ENCODE measurements at regions not wholly inside any gene's neighbourhood (a gene's known extent, or its start where the extent isn't known, plus 50 kb on each side); places are given as distances from the start of the nearest gene placed in this dataset.

DNA sequence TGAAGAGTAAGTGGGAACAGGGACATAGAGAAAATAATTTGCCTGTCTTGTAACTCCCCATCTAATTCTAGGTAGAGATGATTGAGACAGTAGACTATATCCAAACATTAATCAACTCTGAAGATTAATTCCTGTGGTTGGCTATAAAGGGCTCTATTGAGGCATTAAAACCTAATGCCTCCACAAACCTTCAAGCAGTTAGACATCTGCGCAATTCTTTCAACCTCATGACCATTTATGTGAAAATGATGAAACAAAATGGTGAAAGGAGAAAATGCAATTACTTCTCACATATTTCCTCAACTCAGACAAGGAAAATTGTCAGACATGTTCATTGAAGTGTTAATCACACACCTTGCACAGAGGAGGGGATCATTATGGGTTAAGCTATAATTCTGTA, 164.5 kb upstream of the MYT1L start:
- Histone ChIP-seq H3K9ac (ENCODE audit: extremely low read depth, low read length, poor library complexity, severe bottlenecking) (no peak overlapping the region), H3K27me3 (ENCODE audit: control insufficient read depth, insufficient read depth, low read length, poor library complexity, severe bottlenecking) (no peaks in the 10 kb centered on the region), H3K4me3 (ENCODE audit: low read length) (no peak overlapping the region), H3K36me3 (ENCODE audit: control insufficient read depth, insufficient read depth, low read length) (no peaks in the 10 kb centered on the region), H3K4me1 (ENCODE audit: control insufficient read depth, insufficient read depth, low read length) (no peaks in the 10 kb centered on the region), H3K9me3 (ENCODE audit: control insufficient read depth, low read length) (no peaks in the 10 kb centered on the region), H3K27ac (ENCODE audit: low read depth, low read length) (no peak overlapping the region)
- Mint-ChIP-seq H3K27ac (no peak overlapping the region), H3K36me3 (ENCODE audit: low read depth) (no peaks in the 10 kb centered on the region), H3K4me1 (no peaks in the 10 kb centered on the region), H3K4me3 (no peak overlapping the region), H3K27me3 (ENCODE audit: insufficient read depth) (no peaks in the 10 kb centered on the region), H3K9me3 (peaks cover 2% of the 10 kb centered on the region)
- WGBS, 2 experiments (ENCODE audit: insufficient coverage in 1 of 2, insufficient read length in 1 of 2) = 100% methylated on average over 1 of the region's 1 CpG; no CpG with 5 or more reads in 1 of the 2 experiments
- no peak for DNase-seq
- TF ChIP-seq, protein P1, sequence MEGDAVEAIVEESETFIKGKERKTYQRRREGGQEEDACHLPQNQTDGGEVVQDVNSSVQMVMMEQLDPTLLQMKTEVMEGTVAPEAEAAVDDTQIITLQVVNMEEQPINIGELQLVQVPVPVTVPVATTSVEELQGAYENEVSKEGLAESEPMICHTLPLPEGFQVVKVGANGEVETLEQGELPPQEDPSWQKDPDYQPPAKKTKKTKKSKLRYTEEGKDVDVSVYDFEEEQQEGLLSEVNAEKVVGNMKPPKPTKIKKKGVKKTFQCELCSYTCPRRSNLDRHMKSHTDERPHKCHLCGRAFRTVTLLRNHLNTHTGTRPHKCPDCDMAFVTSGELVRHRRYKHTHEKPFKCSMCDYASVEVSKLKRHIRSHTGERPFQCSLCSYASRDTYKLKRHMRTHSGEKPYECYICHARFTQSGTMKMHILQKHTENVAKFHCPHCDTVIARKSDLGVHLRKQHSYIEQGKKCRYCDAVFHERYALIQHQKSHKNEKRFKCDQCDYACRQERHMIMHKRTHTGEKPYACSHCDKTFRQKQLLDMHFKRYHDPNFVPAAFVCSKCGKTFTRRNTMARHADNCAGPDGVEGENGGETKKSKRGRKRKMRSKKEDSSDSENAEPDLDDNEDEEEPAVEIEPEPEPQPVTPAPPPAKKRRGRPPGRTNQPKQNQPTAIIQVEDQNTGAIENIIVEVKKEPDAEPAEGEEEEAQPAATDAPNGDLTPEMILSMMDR (conservative IDR thresholded peaks at IDR 0.05) = no peak

DNA sequence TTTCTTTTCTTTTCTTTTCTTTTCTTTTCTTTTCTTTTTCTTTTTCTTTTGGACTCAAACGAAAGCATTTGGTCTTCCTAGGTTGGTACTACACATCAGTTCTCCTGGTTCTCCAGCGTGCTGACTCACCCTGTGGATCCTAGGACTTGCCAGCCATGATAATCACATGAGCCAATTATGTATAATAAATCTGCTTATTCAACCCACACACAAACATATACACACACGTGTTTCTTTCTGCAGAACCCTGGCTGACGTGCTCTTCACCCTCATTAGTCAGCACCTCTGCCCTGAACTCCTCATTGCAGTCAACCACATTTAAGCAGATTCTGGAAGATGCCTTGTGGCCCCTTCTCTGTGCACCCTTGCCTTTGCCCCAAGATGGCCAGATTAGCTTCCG, 162.4 kb upstream of the MYT1L start:
- WGBS, 2 experiments (ENCODE audit: insufficient coverage in 1 of 2, insufficient read length in 1 of 2) = 85 to 90% methylated on average over 4 to 5 of the region's 5 CpGs
- Histone ChIP-seq H3K4me3 (ENCODE audit: low read length) (no peak overlapping the region), H3K27ac (ENCODE audit: low read depth, low read length) (no peak overlapping the region), H3K9me3 (ENCODE audit: control insufficient read depth, low read length) (no peaks in the 10 kb centered on the region), H3K36me3 (ENCODE audit: control insufficient read depth, insufficient read depth, low read length) (no peaks in the 10 kb centered on the region), H3K27me3 (ENCODE audit: control insufficient read depth, insufficient read depth, low read length, poor library complexity, severe bottlenecking) (no peaks in the 10 kb centered on the region), H3K9ac (ENCODE audit: extremely low read depth, low read length, poor library complexity, severe bottlenecking) (no peak overlapping the region), H3K4me1 (ENCODE audit: control insufficient read depth, insufficient read depth, low read length) (no peaks in the 10 kb centered on the region)
- Mint-ChIP-seq H3K27me3 (ENCODE audit: insufficient read depth) (no peaks in the 10 kb centered on the region), H3K27ac (no peak overlapping the region), H3K4me1 (no peaks in the 10 kb centered on the region), H3K4me3 (no peak overlapping the region), H3K9me3 (no peaks in the 10 kb centered on the region), H3K36me3 (ENCODE audit: low read depth) (no peaks in the 10 kb centered on the region)
- DNase-seq = no peak
- TF ChIP-seq, protein P1 (conservative IDR thresholded peaks at IDR 0.05) = no peak

DNA sequence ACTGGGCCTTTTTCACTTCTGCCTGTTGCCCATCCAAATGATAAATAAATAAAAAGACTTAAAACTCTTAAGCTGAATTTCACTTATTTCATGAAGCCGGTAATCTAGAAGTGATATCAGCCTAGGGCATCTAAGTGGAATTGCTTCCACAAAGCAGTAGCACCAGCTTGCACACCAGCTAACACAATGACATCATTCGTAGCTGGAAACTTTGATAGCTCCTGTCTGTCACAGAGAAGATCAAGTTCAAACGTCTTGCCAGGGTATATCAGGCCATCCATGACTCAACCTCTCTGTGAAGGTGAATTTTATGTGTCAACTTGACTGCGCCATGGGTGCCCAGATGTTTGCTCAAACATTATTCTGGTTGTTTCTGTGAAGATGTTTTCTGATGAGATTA, 161.7 kb upstream of the MYT1L start:
- Histone ChIP-seq H3K36me3 (ENCODE audit: control insufficient read depth, insufficient read depth, low read length) (no peaks in the 10 kb centered on the region), H3K9ac (ENCODE audit: extremely low read depth, low read length, poor library complexity, severe bottlenecking) (no peak overlapping the region), H3K27me3 (ENCODE audit: control insufficient read depth, insufficient read depth, low read length, poor library complexity, severe bottlenecking) (no peaks in the 10 kb centered on the region), H3K4me3 (ENCODE audit: low read length) (no peak overlapping the region), H3K4me1 (ENCODE audit: control insufficient read depth, insufficient read depth, low read length) (no peaks in the 10 kb centered on the region), H3K27ac (ENCODE audit: low read depth, low read length) (no peak overlapping the region), H3K9me3 (ENCODE audit: control insufficient read depth, low read length) (no peaks in the 10 kb centered on the region)
- no peak overlapping the region for H3K27ac Mint-ChIP-seq
- H3K4me3 Mint-ChIP-seq = no peak overlapping the region
- no peaks in the 10 kb centered on the region for H3K36me3 Mint-ChIP-seq (ENCODE audit: low read depth)
- H3K4me1 Mint-ChIP-seq = no peaks in the 10 kb centered on the region
- DNase-seq = no peak
- TF ChIP-seq, protein P1 (conservative IDR thresholded peaks at IDR 0.05) = no peak
- no peaks in the 10 kb centered on the region for H3K9me3 Mint-ChIP-seq
- H3K27me3 Mint-ChIP-seq (ENCODE audit: insufficient read depth) = no peaks in the 10 kb centered on the region
- 87 to 92% methylated on average over 3 to 4 of the region's 4 CpGs for WGBS, 2 experiments (ENCODE audit: insufficient coverage in 1 of 2, insufficient read length in 1 of 2)
